ENCODE measurements at regions not wholly inside any gene's neighbourhood (a gene's known extent, or its start where the extent isn't known, plus 50 kb on each side); places are given as distances from the start of the nearest gene placed in this dataset.

- TF ChIP-seq RAD21 (IDR thresholded peaks at IDR 0.05; ENCODE audit: low read length): no peak
- no peak for TF ChIP-seq CTCF (conservative IDR thresholded peaks at IDR 0.05; ENCODE audit: low read depth, low read length)
- TF ChIP-seq POLR2A (IDR thresholded peaks at IDR 0.05; ENCODE audit: low read depth, low read length): no peak
- no peak for TF ChIP-seq SMC3 (IDR thresholded peaks at IDR 0.05; ENCODE audit: low read depth, low read length)
- no peak for TF ChIP-seq USF2 (IDR thresholded peaks at IDR 0.05; ENCODE audit: low read depth, low read length)
- no peak for TF ChIP-seq CHD1 (IDR thresholded peaks at IDR 0.05; ENCODE audit: low read depth, low read length)
These were observed 91.6 kb upstream of the SAMD11 start for GRCh38 chr1:832136-832535.
